Esophagus (tissue), 2 donors: ENCODE measurements at regions not wholly inside any gene's neighbourhood (a gene's known extent, or its start where the extent isn't known, plus 50 kb on each side); places are given as distances from the start of the nearest gene placed in this dataset.

Source experiments
- H3K27ac ChIP-seq, 2 donors: one replicate each; pipeline ENCODE4 v1.5.1; 2013; ENCODE audit warnings: low read depth in 2 of 2, mild to moderate bottlenecking in 2 of 2, inconsistent platforms in 1 of 2, low read length in 1 of 2, moderate library complexity in 1 of 2
- H3K27me3 ChIP-seq, 2 donors: one replicate each; pipeline ENCODE4 v1.6.1; 2013; ENCODE audit warnings: low read length in 2 of 2, control low read depth in 1 of 2, mild to moderate bottlenecking in 1 of 2; ENCODE audit not compliant: insufficient read depth in 2 of 2, control insufficient read depth in 1 of 2
- H3K36me3 ChIP-seq, 2 donors: one replicate each; pipeline ENCODE4 v1.6.1; 2013; ENCODE audit warnings: low read length in 1 of 2; ENCODE audit not compliant: control insufficient read depth in 2 of 2, insufficient read depth in 2 of 2
- H3K4me1 ChIP-seq, 2 donors: one replicate each; pipeline ENCODE4 v1.6.1; 2013; ENCODE audit warnings: low read length in 1 of 2; ENCODE audit not compliant: control insufficient read depth in 2 of 2, insufficient read depth in 2 of 2
- H3K4me3 ChIP-seq, 2 donors: one replicate each; pipeline ENCODE4 v1.5.1; 2013; ENCODE audit warnings: low read length in 2 of 2, mild to moderate bottlenecking in 2 of 2, low read depth in 1 of 2, moderate library complexity in 1 of 2
- H3K9me3 ChIP-seq, 2 donors: one replicate each; pipeline ENCODE4 v1.6.1; 2013; ENCODE audit warnings: mild to moderate bottlenecking in 2 of 2, low read depth in 1 of 2, low read length in 1 of 2, moderate library complexity in 1 of 2; ENCODE audit not compliant: control insufficient read depth in 2 of 2, insufficient read depth in 1 of 2
- WGBS, 2 donors: extraction: QIAGEN DNeasy Blood & Tissue Kit; methylation state at CpG; one replicate each; pipeline ENCODE4 v1.1.7; 2013; 5-methylcytosine and 5-hydroxymethylcytosine counted together
- donor health status: healthy with polysubstance abuse.
- donor health status: Bipolar disorder and iron deficiency.

- Histone ChIP-seq H3K27ac (no peak overlapping the region), H3K9me3 (no peaks in the 10 kb centered on the region), H3K4me3 (no peak overlapping the region), H3K27me3 (no peaks in the 10 kb centered on the region), H3K4me1 (no peaks in the 10 kb centered on the region), H3K36me3 (no peaks in the 10 kb centered on the region)
- 62 to 68% methylated on average over 6 of the region's 6 CpGs for WGBS, 2 donors
Measured at GRCh38 chr2:126781806-126782205, 116.9 kb upstream of the TEX51 start.

- Histone ChIP-seq H3K9me3 (no peaks in the 10 kb centered on the region), H3K36me3 (no peaks in the 10 kb centered on the region), H3K4me3 (no peak overlapping the region), H3K4me1 (no peaks in the 10 kb centered on the region), H3K27me3 (no peaks in the 10 kb centered on the region), H3K27ac (no peak overlapping the region)
- 81 to 82% methylated on average over 4 of the region's 4 CpGs for WGBS, 2 donors
Measured at GRCh38 chr2:126782648-126783047, 116.0 kb upstream of the TEX51 start.

GRCh38 chr2:126783341-126783740 lies 115.3 kb upstream of the TEX51 start:
- Histone ChIP-seq H3K27ac (no peak overlapping the region), H3K36me3 (no peaks in the 10 kb centered on the region), H3K27me3 (no peaks in the 10 kb centered on the region), H3K4me1 (no peaks in the 10 kb centered on the region), H3K4me3 (no peak overlapping the region), H3K9me3 (no peaks in the 10 kb centered on the region)
- WGBS, 2 donors = 51 to 59% methylated on average over 2 of the region's 2 CpGs

- WGBS, 2 donors = 64 to 75% methylated on average over 6 of the region's 6 CpGs
- no peaks in the 10 kb centered on the region for H3K4me1 ChIP-seq
- no peaks in the 10 kb centered on the region for H3K27me3 ChIP-seq
Measured at GRCh38 chr2:126784045-126784444, 114.6 kb upstream of the TEX51 start.

GRCh38 chr2:126784621-126785020 lies 114.1 kb upstream of the TEX51 start:
- no peaks in the 10 kb centered on the region for H3K4me1 ChIP-seq
- no peak overlapping the region for H3K4me3 ChIP-seq
- 77 to 78% methylated on average over 2 of the region's 2 CpGs for WGBS, 2 donors
- no peaks in the 10 kb centered on the region for H3K27me3 ChIP-seq
- no peaks in the 10 kb centered on the region for H3K36me3 ChIP-seq
- no peaks in the 10 kb centered on the region for H3K9me3 ChIP-seq
- H3K27ac ChIP-seq = no peak overlapping the region

More at GRCh38 chr2:126784045-126784444, 114.6 kb upstream of the TEX51 start:
- no peak overlapping the region for H3K4me3 ChIP-seq
- H3K36me3 ChIP-seq = no peaks in the 10 kb centered on the region
- H3K9me3 ChIP-seq = no peaks in the 10 kb centered on the region
- H3K27ac ChIP-seq = no peak overlapping the region

- H3K4me1 ChIP-seq = no peaks in the 10 kb centered on the region
- H3K36me3 ChIP-seq = no peaks in the 10 kb centered on the region
- H3K27ac ChIP-seq = no peak overlapping the region
- H3K4me3 ChIP-seq = no peak overlapping the region
- 83 to 87% methylated on average over 3 of the region's 3 CpGs for WGBS, 2 donors
- no peaks in the 10 kb centered on the region for H3K27me3 ChIP-seq
- H3K9me3 ChIP-seq = no peaks in the 10 kb centered on the region
Measured at GRCh38 chr2:126785236-126785635, 113.5 kb upstream of the TEX51 start.

GRCh38 chr2:126785862-126786261 lies 112.8 kb upstream of the TEX51 start:
- Histone ChIP-seq H3K4me1 (no peaks in the 10 kb centered on the region), H3K9me3 (no peaks in the 10 kb centered on the region), H3K4me3 (no peak overlapping the region), H3K36me3 (no peaks in the 10 kb centered on the region), H3K27ac (no peak overlapping the region), H3K27me3 (no peaks in the 10 kb centered on the region)
- 82 to 88% methylated on average over 2 of the region's 2 CpGs for whole genome bisulfite sequencing, 2 donors

- Histone ChIP-seq H3K9me3 (no peaks in the 10 kb centered on the region), H3K27me3 (no peaks in the 10 kb centered on the region), H3K36me3 (no peaks in the 10 kb centered on the region), H3K27ac (no peak overlapping the region), H3K4me1 (no peaks in the 10 kb centered on the region), H3K4me3 (no peak overlapping the region)
- WGBS, 2 donors = 86 to 90% methylated on average over 4 of the region's 4 CpGs
Measured at GRCh38 chr2:126786765-126787164, 111.9 kb upstream of the TEX51 start.

- Histone ChIP-seq H3K27me3 (no peaks in the 10 kb centered on the region), H3K36me3 (no peaks in the 10 kb centered on the region), H3K27ac (no peak overlapping the region), H3K4me3 (no peak overlapping the region), H3K4me1 (no peaks in the 10 kb centered on the region), H3K9me3 (no peaks in the 10 kb centered on the region)
- 91 to 93% methylated on average over 4 of the region's 4 CpGs for WGBS, 2 donors
Measured at GRCh38 chr2:126787289-126787688, 111.4 kb upstream of the TEX51 start.

GRCh38 chr2:126788113-126788512 lies 110.6 kb upstream of the TEX51 start:
- 66 to 69% methylated on average over 4 of the region's 4 CpGs for WGBS, 2 donors
- H3K4me3 ChIP-seq = no peak overlapping the region

More at GRCh38 chr2:126788113-126788512, 110.6 kb upstream of the TEX51 start:
- Histone ChIP-seq H3K27ac (no peak overlapping the region), H3K4me1 (no peaks in the 10 kb centered on the region), H3K27me3 (no peaks in the 10 kb centered on the region), H3K36me3 (no peaks in the 10 kb centered on the region), H3K9me3 (no peaks in the 10 kb centered on the region)
